Lung microvascular endothelial cell (primary cell): ENCODE measurements at regions not wholly inside any gene's neighbourhood (a gene's known extent, or its start where the extent isn't known, plus 50 kb on each side); places are given as distances from the start of the nearest gene placed in this dataset.
"Not testable (repeated sequence)": the region's sequence is repeated elsewhere in the genome, so short reads cannot be mapped to it uniquely, and the experiment has no call there.

ENCODE experiments used
- DNase-seq, 2 donors: peaks; one replicate each; pipeline versions ENCODE4 v3.0.0 to v3.0.0-alpha.2; 2010; ENCODE audit warnings: low read depth in 2 of 2

GRCh38 chr3:162710332-162711112 lies 1213.9 kb downstream of the OTOL1 start:
- DNase-seq, result no peak

- DNase-seq, result not testable (repeated sequence)
Observed at GRCh38 chr3:162717074-162717473, 1220.5 kb downstream of the OTOL1 start.

- DNase-seq, result no peak
Observed at GRCh38 chr3:162718697-162719096, 1222.1 kb downstream of the OTOL1 start.

GRCh38 chr3:162719684-162720341 lies 1223.2 kb downstream of the OTOL1 start:
- peak in 1 of 2 donors; percentile 10 for DNase-seq

- DNase-seq, result no peak
Observed at GRCh38 chr3:162721736-162722135, 1225.1 kb downstream of the OTOL1 start.

- DNase-seq, result no peak
Observed at GRCh38 chr3:162722337-162722736, 1225.7 kb downstream of the OTOL1 start.

- not testable (repeated sequence) for DNase-seq
Observed at GRCh38 chr3:162722796-162723195, 1226.2 kb downstream of the OTOL1 start.

GRCh38 chr3:162729686-162730085 lies 1233.1 kb downstream of the OTOL1 start:
- DNase-seq, result no peak

GRCh38 chr3:162731961-162732360 lies 1235.4 kb downstream of the OTOL1 start:
- not testable (repeated sequence) for DNase-seq

- DNase-seq, result no peak
Observed at GRCh38 chr3:162738784-162739183, 1242.2 kb downstream of the OTOL1 start.

- DNase-seq, result no peak
Observed at GRCh38 chr3:162740941-162741596, 1244.5 kb downstream of the OTOL1 start.

- DNase-seq, result no peak
Observed at GRCh38 chr3:162742159-162742717, 1245.6 kb downstream of the OTOL1 start.

GRCh38 chr3:162743091-162743490 lies 1246.5 kb downstream of the OTOL1 start:
- no peak for DNase-seq

GRCh38 chr3:162760789-162761188 lies 1264.2 kb downstream of the OTOL1 start:
- DNase-seq, result no peak

- DNase-seq, result no peak
Observed at GRCh38 chr3:162764051-162764807, 1267.6 kb downstream of the OTOL1 start.

- DNase-seq, result no peak
Observed at GRCh38 chr3:162764808-162765071, 1268.1 kb downstream of the OTOL1 start.

GRCh38 chr3:162765524-162765923 lies 1268.9 kb downstream of the OTOL1 start:
- DNase-seq, result no peak

- no peak for DNase-seq
Observed at GRCh38 chr3:162769564-162769963, 1273.0 kb downstream of the OTOL1 start.

- DNase-seq, result no peak
Observed at GRCh38 chr3:162770551-162770950, 1273.9 kb downstream of the OTOL1 start.

GRCh38 chr3:162774613-162775100 lies 1278.0 kb downstream of the OTOL1 start:
- no peak for DNase-seq

GRCh38 chr3:162776148-162776547 lies 1279.5 kb downstream of the OTOL1 start:
- no peak for DNase-seq

GRCh38 chr3:162777118-162777517 lies 1280.5 kb downstream of the OTOL1 start:
- DNase-seq, result no peak
